ENCODE measurements at regions not wholly inside any gene's neighbourhood (a gene's known extent, or its start where the extent isn't known, plus 50 kb on each side); places are given as distances from the start of the nearest gene placed in this dataset.

DNA sequence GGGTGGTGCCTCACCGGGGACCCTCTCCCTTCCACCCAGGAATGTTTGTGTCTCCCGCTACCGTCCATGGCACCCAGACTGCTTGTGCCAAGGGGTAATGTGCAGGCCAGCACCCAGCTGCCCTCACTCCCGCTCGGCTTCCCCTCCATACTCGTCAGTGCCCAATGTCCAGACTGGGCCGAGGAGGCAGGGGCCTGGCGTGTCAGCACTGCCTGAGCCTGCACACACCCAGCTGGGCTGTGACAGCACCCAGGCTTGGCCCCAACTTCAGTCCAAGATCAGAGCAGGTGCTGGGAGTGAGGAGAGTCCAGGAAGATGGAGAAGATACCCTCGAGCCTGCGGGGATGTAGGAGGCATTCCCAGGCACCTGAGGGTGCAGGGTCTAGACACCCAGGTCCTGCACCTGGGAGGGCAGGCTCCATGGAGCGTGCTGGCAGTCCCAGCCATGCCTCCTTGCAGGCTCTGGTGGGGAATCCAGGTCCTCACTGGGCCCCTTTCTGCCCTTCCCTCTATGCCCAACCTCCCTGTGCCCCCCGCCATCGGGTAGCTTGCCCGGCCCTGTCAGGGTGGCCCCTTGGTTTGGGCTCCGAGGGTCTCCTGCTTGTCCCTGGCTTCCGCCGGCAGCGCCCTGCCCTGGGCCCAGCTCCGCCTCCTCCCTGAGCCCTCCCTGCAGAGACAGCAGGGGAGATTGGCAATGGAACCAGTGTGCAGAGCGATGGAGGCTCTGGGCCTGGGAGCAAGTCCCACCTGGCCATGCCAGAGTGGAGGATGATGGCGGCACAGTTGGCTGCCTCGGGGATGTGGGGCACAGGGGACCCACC lies 250.8 kb upstream of the EDIL3 start:
- H4K8ac ChIP-seq (ENCODE audit: low read depth, low read length): no peak overlapping the region
- no peak overlapping the region for H4K5ac ChIP-seq (ENCODE audit: low read length)
- no peak for DNase-seq
- H2AK5ac ChIP-seq (ENCODE audit: low read length): no peak overlapping the region
- H2BK120ac ChIP-seq (ENCODE audit: low read depth, low read length): no peak overlapping the region
- H3K23ac ChIP-seq (ENCODE audit: low read length): no peak overlapping the region
- H3K4ac ChIP-seq (ENCODE audit: low read depth, low read length): no peak overlapping the region
- no peaks in the 10 kb centered on the region for H3K79me2 ChIP-seq (ENCODE audit: control insufficient read depth, insufficient read depth, low read length)
- no peaks in the 10 kb centered on the region for H3K36me3 ChIP-seq (ENCODE audit: control insufficient read depth, insufficient read depth, low read length)
- no CpG with 5 or more reads among the region's 22 CpGs for WGBS (ENCODE audit: extremely low coverage, insufficient coverage, low lambda C conversion rate)
- no peaks in the 10 kb centered on the region for H3K4me1 ChIP-seq (ENCODE audit: control insufficient read depth, low read depth, low read length)
- H3K56ac ChIP-seq (ENCODE audit: low read length): no peak overlapping the region
- H3K9ac ChIP-seq (ENCODE audit: low read length): no peak overlapping the region
- H3K79me1 ChIP-seq (ENCODE audit: low read length): no peaks in the 10 kb centered on the region
- H2BK15ac ChIP-seq (replicated peaks; ENCODE audit: low read depth): no peak overlapping the region
- no peak overlapping the region for H2BK5ac ChIP-seq (ENCODE audit: low read length)
- H3K18ac ChIP-seq (ENCODE audit: low read length): no peak overlapping the region
- no peak overlapping the region for H3K27ac ChIP-seq (ENCODE audit: low read depth, low read length)
- H3K4me2 ChIP-seq (ENCODE audit: low read length): no peak overlapping the region
- no peaks in the 10 kb centered on the region for H3K27me3 ChIP-seq (ENCODE audit: insufficient read depth, low read length, poor library complexity)
- no peak overlapping the region for H3K4me3 ChIP-seq (ENCODE audit: low read length)

DNA sequence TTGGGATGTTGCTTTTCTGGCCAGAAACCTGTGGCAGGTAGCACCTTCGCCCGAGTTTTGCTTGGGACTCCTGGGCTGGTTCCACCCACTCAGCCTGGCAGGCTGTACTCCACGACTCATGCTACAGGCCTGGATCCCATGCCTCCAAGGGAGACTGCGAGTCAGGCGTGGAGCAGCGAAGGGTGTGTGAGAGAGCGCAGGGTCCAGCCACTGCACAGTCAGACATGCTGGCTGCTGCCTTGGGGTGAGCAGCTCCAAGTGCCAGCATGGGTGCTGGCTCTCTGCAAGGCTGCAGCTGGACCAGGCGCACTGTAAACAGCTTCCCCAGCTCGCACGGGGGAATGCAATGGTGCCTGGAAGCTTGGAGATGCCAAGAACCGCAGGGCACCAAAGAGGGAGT lies 249.6 kb upstream of the EDIL3 start:
- H2BK5ac ChIP-seq (ENCODE audit: low read length): no peak overlapping the region
- H3K18ac ChIP-seq (ENCODE audit: low read length): no peak overlapping the region
- no peak overlapping the region for H2BK120ac ChIP-seq (ENCODE audit: low read depth, low read length)
- no peak overlapping the region for H3K9ac ChIP-seq (ENCODE audit: low read length)
- no peaks in the 10 kb centered on the region for H3K36me3 ChIP-seq (ENCODE audit: control insufficient read depth, insufficient read depth, low read length)
- H3K79me1 ChIP-seq (ENCODE audit: low read length): no peaks in the 10 kb centered on the region
- H3K4ac ChIP-seq (ENCODE audit: low read depth, low read length): no peak overlapping the region
- no peak overlapping the region for H3K4me2 ChIP-seq (ENCODE audit: low read length)
- no peak overlapping the region for H2BK15ac ChIP-seq (replicated peaks; ENCODE audit: low read depth)
- no peak overlapping the region for H4K8ac ChIP-seq (ENCODE audit: low read depth, low read length)
- DNase-seq: no peak
- no peak overlapping the region for H2AK5ac ChIP-seq (ENCODE audit: low read length)
- H3K56ac ChIP-seq (ENCODE audit: low read length): no peak overlapping the region
- H4K5ac ChIP-seq (ENCODE audit: low read length): no peak overlapping the region
- no CpG with 5 or more reads among the region's 11 CpGs for WGBS (ENCODE audit: extremely low coverage, insufficient coverage, low lambda C conversion rate)
- no peaks in the 10 kb centered on the region for H3K79me2 ChIP-seq (ENCODE audit: control insufficient read depth, insufficient read depth, low read length)
- no peaks in the 10 kb centered on the region for H3K4me1 ChIP-seq (ENCODE audit: control insufficient read depth, low read depth, low read length)
- no peak overlapping the region for H3K4me3 ChIP-seq (ENCODE audit: low read length)
- no peak overlapping the region for H3K27ac ChIP-seq (ENCODE audit: low read depth, low read length)
- H3K23ac ChIP-seq (ENCODE audit: low read length): peak overlapping the region; percentile 61
- no peaks in the 10 kb centered on the region for H3K27me3 ChIP-seq (ENCODE audit: insufficient read depth, low read length, poor library complexity)

DNA sequence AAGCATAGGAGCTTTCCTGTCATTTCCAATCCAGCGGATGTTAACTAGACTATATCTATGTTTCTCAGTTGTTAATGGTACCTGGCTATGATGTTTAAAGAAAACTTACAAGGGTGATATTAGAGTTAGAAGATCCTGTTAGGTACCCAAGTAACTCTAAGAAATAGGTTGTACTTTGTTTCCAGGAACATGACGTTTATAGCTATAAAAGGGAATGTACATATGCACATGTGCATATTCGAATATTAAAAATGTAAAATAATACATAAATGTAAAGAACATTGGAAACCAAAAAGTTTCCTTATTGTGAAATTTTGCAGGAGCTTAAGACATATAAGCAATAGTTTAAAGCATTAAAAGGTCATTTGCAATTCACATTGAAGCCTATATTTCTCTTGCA lies 247.7 kb upstream of the EDIL3 start:
- H2BK5ac ChIP-seq (ENCODE audit: low read length): no peak overlapping the region
- no peak overlapping the region for H3K4ac ChIP-seq (ENCODE audit: low read depth, low read length)
- no peak overlapping the region for H4K8ac ChIP-seq (ENCODE audit: low read depth, low read length)
- no peak overlapping the region for H3K4me2 ChIP-seq (ENCODE audit: low read length)
- H2BK120ac ChIP-seq (ENCODE audit: low read depth, low read length): no peak overlapping the region
- no peaks in the 10 kb centered on the region for H3K79me1 ChIP-seq (ENCODE audit: low read length)
- no peak overlapping the region for H3K23ac ChIP-seq (ENCODE audit: low read length)
- H3K4me3 ChIP-seq (ENCODE audit: low read length): no peak overlapping the region
- no peak overlapping the region for H3K18ac ChIP-seq (ENCODE audit: low read length)
- H3K79me2 ChIP-seq (ENCODE audit: control insufficient read depth, insufficient read depth, low read length): no peaks in the 10 kb centered on the region
- no peak overlapping the region for H3K27ac ChIP-seq (ENCODE audit: low read depth, low read length)
- no peak overlapping the region for H4K5ac ChIP-seq (ENCODE audit: low read length)
- H2BK15ac ChIP-seq (replicated peaks; ENCODE audit: low read depth): no peak overlapping the region
- H2AK5ac ChIP-seq (ENCODE audit: low read length): no peak overlapping the region
- no peaks in the 10 kb centered on the region for H3K4me1 ChIP-seq (ENCODE audit: control insufficient read depth, low read depth, low read length)
- WGBS (ENCODE audit: extremely low coverage, insufficient coverage, low lambda C conversion rate): no CpG with 5 or more reads among the region's 3 CpGs
- no peaks in the 10 kb centered on the region for H3K27me3 ChIP-seq (ENCODE audit: insufficient read depth, low read length, poor library complexity)
- no peaks in the 10 kb centered on the region for H3K36me3 ChIP-seq (ENCODE audit: control insufficient read depth, insufficient read depth, low read length)
- no peak overlapping the region for H3K9ac ChIP-seq (ENCODE audit: low read length)
- H3K56ac ChIP-seq (ENCODE audit: low read length): no peak overlapping the region
- no peak for DNase-seq

DNA sequence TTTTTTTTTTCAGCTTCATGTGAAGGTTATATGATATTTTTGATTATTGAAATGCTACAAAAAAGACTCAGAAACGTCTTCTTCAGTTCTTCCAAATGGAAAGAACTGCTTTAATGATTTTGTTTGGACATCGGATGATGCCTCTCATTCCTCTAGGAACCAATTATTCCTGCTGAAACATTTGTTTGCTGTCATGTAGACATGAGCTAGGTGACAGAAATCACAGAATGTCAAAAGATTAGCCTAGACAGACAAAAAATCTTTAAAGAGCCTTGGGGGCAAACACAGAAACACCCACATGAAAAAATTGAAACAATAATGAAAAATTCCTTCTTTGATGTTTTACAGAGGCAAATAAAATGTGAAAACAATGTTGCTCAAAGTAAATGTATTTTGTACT lies 244.2 kb upstream of the EDIL3 start:
- H3K4me2 ChIP-seq (ENCODE audit: low read length): no peak overlapping the region
- no peak overlapping the region for H3K4me3 ChIP-seq (ENCODE audit: low read length)
- H3K79me2 ChIP-seq (ENCODE audit: control insufficient read depth, insufficient read depth, low read length): no peaks in the 10 kb centered on the region
- no peaks in the 10 kb centered on the region for H3K79me1 ChIP-seq (ENCODE audit: low read length)
- no peak overlapping the region for H4K5ac ChIP-seq (ENCODE audit: low read length)
- no CpG with 5 or more reads among the region's 2 CpGs for WGBS (ENCODE audit: extremely low coverage, insufficient coverage, low lambda C conversion rate)
- H3K9ac ChIP-seq (ENCODE audit: low read length): no peak overlapping the region
- H2BK15ac ChIP-seq (replicated peaks; ENCODE audit: low read depth): no peak overlapping the region
- H3K27ac ChIP-seq (ENCODE audit: low read depth, low read length): no peak overlapping the region
- no peaks in the 10 kb centered on the region for H3K27me3 ChIP-seq (ENCODE audit: insufficient read depth, low read length, poor library complexity)
- no peak overlapping the region for H2BK5ac ChIP-seq (ENCODE audit: low read length)
- H3K23ac ChIP-seq (ENCODE audit: low read length): no peak overlapping the region
- no peak overlapping the region for H4K8ac ChIP-seq (ENCODE audit: low read depth, low read length)
- DNase-seq: no peak
- no peak overlapping the region for H3K4ac ChIP-seq (ENCODE audit: low read depth, low read length)
- H3K18ac ChIP-seq (ENCODE audit: low read length): no peak overlapping the region
- H3K4me1 ChIP-seq (ENCODE audit: control insufficient read depth, low read depth, low read length): no peaks in the 10 kb centered on the region
- no peaks in the 10 kb centered on the region for H3K36me3 ChIP-seq (ENCODE audit: control insufficient read depth, insufficient read depth, low read length)
- H2BK120ac ChIP-seq (ENCODE audit: low read depth, low read length): no peak overlapping the region
- H3K56ac ChIP-seq (ENCODE audit: low read length): no peak overlapping the region
- H2AK5ac ChIP-seq (ENCODE audit: low read length): no peak overlapping the region

DNA sequence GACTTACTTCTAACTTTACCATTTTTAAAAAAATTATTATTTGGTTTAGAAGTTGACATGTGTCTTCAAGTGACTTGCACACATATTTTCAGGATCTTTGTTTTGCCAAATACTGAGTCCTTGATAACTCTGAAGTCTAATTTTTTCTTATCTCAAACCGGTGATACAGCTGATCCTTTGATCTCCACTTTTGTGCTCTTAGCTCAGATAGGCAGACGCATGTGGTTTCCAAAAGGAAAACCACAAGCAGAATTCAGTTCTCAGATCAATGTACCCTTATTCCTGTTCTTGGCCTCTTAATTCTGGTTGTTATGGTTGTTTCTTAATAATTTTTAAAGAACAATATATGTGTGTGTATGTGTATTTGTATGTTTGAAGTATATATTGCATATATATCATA lies 238.3 kb upstream of the EDIL3 start:
- H2BK5ac ChIP-seq (ENCODE audit: low read length): no peak overlapping the region
- H2AK5ac ChIP-seq (ENCODE audit: low read length): no peak overlapping the region
- H4K5ac ChIP-seq (ENCODE audit: low read length): no peak overlapping the region
- H3K56ac ChIP-seq (ENCODE audit: low read length): no peak overlapping the region
- no peak overlapping the region for H2BK120ac ChIP-seq (ENCODE audit: low read depth, low read length)
- H3K36me3 ChIP-seq (ENCODE audit: control insufficient read depth, insufficient read depth, low read length): no peaks in the 10 kb centered on the region
- peak; percentile 11 for DNase-seq
- H3K79me2 ChIP-seq (ENCODE audit: control insufficient read depth, insufficient read depth, low read length): no peaks in the 10 kb centered on the region
- H3K23ac ChIP-seq (ENCODE audit: low read length): no peak overlapping the region
- H3K4me2 ChIP-seq (ENCODE audit: low read length): no peak overlapping the region
- no peak overlapping the region for H4K8ac ChIP-seq (ENCODE audit: low read depth, low read length)
- no peak overlapping the region for H3K4ac ChIP-seq (ENCODE audit: low read depth, low read length)
- no peak overlapping the region for H2BK15ac ChIP-seq (replicated peaks; ENCODE audit: low read depth)
- no peaks in the 10 kb centered on the region for H3K79me1 ChIP-seq (ENCODE audit: low read length)
- no peaks in the 10 kb centered on the region for H3K27me3 ChIP-seq (ENCODE audit: insufficient read depth, low read length, poor library complexity)
- no peak overlapping the region for H3K27ac ChIP-seq (ENCODE audit: low read depth, low read length)
- H3K4me1 ChIP-seq (ENCODE audit: control insufficient read depth, low read depth, low read length): no peaks in the 10 kb centered on the region
- H3K18ac ChIP-seq (ENCODE audit: low read length): no peak overlapping the region
- WGBS (ENCODE audit: extremely low coverage, insufficient coverage, low lambda C conversion rate): no CpG with 5 or more reads among the region's 2 CpGs
- no peak overlapping the region for H3K4me3 ChIP-seq (ENCODE audit: low read length)
- no peak overlapping the region for H3K9ac ChIP-seq (ENCODE audit: low read length)

DNA sequence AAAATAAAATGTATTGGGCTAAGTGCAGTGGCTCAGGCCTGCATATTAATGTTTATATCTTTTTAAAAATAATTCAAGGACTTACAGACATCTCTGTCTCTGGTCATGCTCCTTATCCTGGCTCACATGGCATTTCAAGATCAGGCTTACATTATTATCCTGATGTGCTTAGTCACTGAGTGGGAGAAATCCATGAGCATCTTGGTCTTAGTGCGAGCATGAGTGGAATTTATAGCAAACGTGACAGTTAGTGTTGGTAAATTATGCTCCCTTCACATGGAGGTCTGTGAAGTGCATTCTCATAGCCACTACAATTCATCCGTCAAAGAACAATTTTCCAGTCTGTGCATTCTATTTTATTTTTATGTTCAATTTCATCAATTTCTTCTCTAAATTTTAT lies 237.8 kb upstream of the EDIL3 start:
- Histone ChIP-seq H3K56ac (ENCODE audit: low read length) (no peak overlapping the region), H2BK120ac (ENCODE audit: low read depth, low read length) (no peak overlapping the region), H3K4me3 (ENCODE audit: low read length) (no peak overlapping the region), H3K4ac (ENCODE audit: low read depth, low read length) (no peak overlapping the region), H3K79me2 (ENCODE audit: control insufficient read depth, insufficient read depth, low read length) (no peaks in the 10 kb centered on the region), H3K4me1 (ENCODE audit: control insufficient read depth, low read depth, low read length) (no peaks in the 10 kb centered on the region), H2AK5ac (ENCODE audit: low read length) (no peak overlapping the region), H4K5ac (ENCODE audit: low read length) (no peak overlapping the region), H3K4me2 (ENCODE audit: low read length) (no peak overlapping the region), H3K36me3 (ENCODE audit: control insufficient read depth, insufficient read depth, low read length) (no peaks in the 10 kb centered on the region), H3K79me1 (ENCODE audit: low read length) (no peaks in the 10 kb centered on the region), H3K27me3 (ENCODE audit: insufficient read depth, low read length, poor library complexity) (no peaks in the 10 kb centered on the region), H3K27ac (ENCODE audit: low read depth, low read length) (no peak overlapping the region), H3K23ac (ENCODE audit: low read length) (no peak overlapping the region), H3K18ac (ENCODE audit: low read length) (no peak overlapping the region), H2BK5ac (ENCODE audit: low read length) (no peak overlapping the region), H3K9ac (ENCODE audit: low read length) (no peak overlapping the region), H2BK15ac (replicated peaks; ENCODE audit: low read depth) (no peak overlapping the region), H4K8ac (ENCODE audit: low read depth, low read length) (no peak overlapping the region)
- DNase-seq: no peak
- WGBS (ENCODE audit: extremely low coverage, insufficient coverage, low lambda C conversion rate): no CpG with 5 or more reads among the region's 3 CpGs
